HEK293T (cell line): ENCODE measurements at regions not wholly inside any gene's neighbourhood (a gene's known extent, or its start where the extent isn't known, plus 50 kb on each side); places are given as distances from the start of the nearest gene placed in this dataset.

Experiments used
- ARNT ChIP-seq: fragments of 450-650 bp; IDR thresholded peaks from 2 replicates; pipeline ENCODE4 v1.6.1; 2017; ENCODE audit warnings: mild to moderate bottlenecking
- BHLHE40 ChIP-seq: fragments of 450-650 bp; IDR thresholded peaks from 2 replicates; pipeline ENCODE4 v1.6.1; 2016; ENCODE audit warnings: mild to moderate bottlenecking, moderate library complexity, borderline replicate concordance
- CTBP1 ChIP-seq: fragments of 450-650 bp; IDR thresholded peaks from 2 replicates; pipeline ENCODE4 v1.6.1; 2016; ENCODE audit warnings: borderline replicate concordance
- ELF4 ChIP-seq: fragments of 450-650 bp; IDR thresholded peaks from 2 replicates; pipeline ENCODE4 v1.6.1; 2017; ENCODE audit warnings: antibody characterized with exemption
- FOXA1 ChIP-seq: fragments of 450-650 bp; IDR thresholded peaks from 2 replicates; pipeline ENCODE4 v1.6.1; 2016; ENCODE audit warnings: mild to moderate bottlenecking
- FOXK2 ChIP-seq: fragments of 450-650 bp; IDR thresholded peaks from 2 replicates; pipeline ENCODE4 v1.6.1; 2016; ENCODE audit warnings: mild to moderate bottlenecking
- FOXM1 ChIP-seq: fragments of 450-650 bp; IDR thresholded peaks from 2 replicates; pipeline ENCODE4 v1.6.1; 2017; ENCODE audit warnings: mild to moderate bottlenecking, borderline replicate concordance
- HDGF ChIP-seq: fragments of 450-650 bp; IDR thresholded peaks from 2 replicates; pipeline ENCODE4 v1.6.1; 2017; ENCODE audit warnings: antibody characterized with exemption, borderline replicate concordance
- NFRKB ChIP-seq: fragments of 450-650 bp; IDR thresholded peaks from 2 replicates; pipeline ENCODE4 v1.6.1; 2016; ENCODE audit warnings: mild to moderate bottlenecking, moderate library complexity
- PKNOX1 ChIP-seq: fragments of 450-650 bp; IDR thresholded peaks from 2 replicates; pipeline ENCODE4 v1.6.1; 2016
- SP1 ChIP-seq: fragments of 450-650 bp; IDR thresholded peaks from 2 replicates; pipeline ENCODE4 v1.6.1; 2017
- SUZ12 ChIP-seq: fragments of 450-650 bp; IDR thresholded peaks from 2 replicates; pipeline ENCODE4 v1.6.1; 2016; ENCODE audit warnings: mild to moderate bottlenecking
- TARDBP ChIP-seq: fragments of 450-650 bp; IDR thresholded peaks from 2 replicates; pipeline ENCODE4 v1.6.1; 2016
- ZNF384 ChIP-seq: fragments of 450-650 bp; IDR thresholded peaks from 2 replicates; pipeline ENCODE4 v1.6.1; 2016

- TF ChIP-seq ELF4 (no peak), CTBP1 (no peak), SUZ12 (no peak), ZNF384 (no peak), PKNOX1 (no peak), NFRKB (no peak), FOXK2 (no peak), ARNT (no peak), FOXA1 (no peak), BHLHE40 (no peak), HDGF (no peak), SP1 (no peak), FOXM1 (no peak), TARDBP (no peak)
Measured at GRCh38 chr14:97777622-97778355, 980.6 kb downstream of the VRK1 start.
